Liver (tissue), 3 donors: ENCODE measurements at regions not wholly inside any gene's neighbourhood (a gene's known extent, or its start where the extent isn't known, plus 50 kb on each side); places are given as distances from the start of the nearest gene placed in this dataset.

Experiments
- EGR1 ChIP-seq, 2 donors: IDR thresholded peaks; 2 replicates each; pipeline ENCODE4 v1.6.1; 2016 to 2018; ENCODE audit warnings: antibody characterized with exemption in 2 of 2, low read depth in 2 of 2
- FOXA1 ChIP-seq: IDR thresholded peaks from 2 replicates; pipeline ENCODE4 v1.6.1; 2016; ENCODE audit warnings: antibody characterized with exemption
- HNF4A ChIP-seq, 2 donors: conservative IDR thresholded peaks; 2 replicates each; pipeline ENCODE4 v1.6.1; 2016; ENCODE audit warnings: antibody characterized with exemption in 2 of 2, mild to moderate bottlenecking in 2 of 2
- NR2F2 ChIP-seq: IDR thresholded peaks from 2 replicates; pipeline ENCODE4 v1.6.1; 2016; ENCODE audit warnings: antibody characterized with exemption
- RAD21 ChIP-seq, 2 donors: IDR thresholded peaks; 2 replicates each; pipeline ENCODE4 v1.6.1; 2016; ENCODE audit warnings: antibody characterized with exemption in 2 of 2, mild to moderate bottlenecking in 2 of 2
- YY1 ChIP-seq: IDR thresholded peaks from 2 replicates; pipeline ENCODE4 v1.6.1; 2016; ENCODE audit warnings: antibody characterized with exemption, mild to moderate bottlenecking
- TF ChIP-seq, protein P1 (sequence below): fragments of 150-350 bp; IDR thresholded peaks from 2 replicates; pipeline ENCODE4 v1.5.1; 2017; ENCODE audit warnings: improper control_type of control experiment, low read depth, low read length; ENCODE audit not compliant: missing input control
- TF ChIP-seq, protein P2 (sequence below): IDR thresholded peaks from 2 replicates; pipeline ENCODE4 v1.6.1; 2016; ENCODE audit warnings: antibody characterized with exemption
- TF ChIP-seq, protein P3 (sequence below): IDR thresholded peaks from 2 replicates; pipeline ENCODE4 v1.6.1; 2016; ENCODE audit warnings: antibody characterized with exemption, mild to moderate bottlenecking
- donor health status: healthy.
- donor health status: healthy.

GRCh38 chr15:38174691-38175090 is 77.9 kb upstream of the SPRED1 start:
- TF ChIP-seq, protein P1, sequence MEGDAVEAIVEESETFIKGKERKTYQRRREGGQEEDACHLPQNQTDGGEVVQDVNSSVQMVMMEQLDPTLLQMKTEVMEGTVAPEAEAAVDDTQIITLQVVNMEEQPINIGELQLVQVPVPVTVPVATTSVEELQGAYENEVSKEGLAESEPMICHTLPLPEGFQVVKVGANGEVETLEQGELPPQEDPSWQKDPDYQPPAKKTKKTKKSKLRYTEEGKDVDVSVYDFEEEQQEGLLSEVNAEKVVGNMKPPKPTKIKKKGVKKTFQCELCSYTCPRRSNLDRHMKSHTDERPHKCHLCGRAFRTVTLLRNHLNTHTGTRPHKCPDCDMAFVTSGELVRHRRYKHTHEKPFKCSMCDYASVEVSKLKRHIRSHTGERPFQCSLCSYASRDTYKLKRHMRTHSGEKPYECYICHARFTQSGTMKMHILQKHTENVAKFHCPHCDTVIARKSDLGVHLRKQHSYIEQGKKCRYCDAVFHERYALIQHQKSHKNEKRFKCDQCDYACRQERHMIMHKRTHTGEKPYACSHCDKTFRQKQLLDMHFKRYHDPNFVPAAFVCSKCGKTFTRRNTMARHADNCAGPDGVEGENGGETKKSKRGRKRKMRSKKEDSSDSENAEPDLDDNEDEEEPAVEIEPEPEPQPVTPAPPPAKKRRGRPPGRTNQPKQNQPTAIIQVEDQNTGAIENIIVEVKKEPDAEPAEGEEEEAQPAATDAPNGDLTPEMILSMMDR, result no peak
- TF ChIP-seq, protein P2, sequence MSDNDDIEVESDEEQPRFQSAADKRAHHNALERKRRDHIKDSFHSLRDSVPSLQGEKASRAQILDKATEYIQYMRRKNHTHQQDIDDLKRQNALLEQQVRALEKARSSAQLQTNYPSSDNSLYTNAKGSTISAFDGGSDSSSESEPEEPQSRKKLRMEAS, result no peak
- TF ChIP-seq, protein P3, sequence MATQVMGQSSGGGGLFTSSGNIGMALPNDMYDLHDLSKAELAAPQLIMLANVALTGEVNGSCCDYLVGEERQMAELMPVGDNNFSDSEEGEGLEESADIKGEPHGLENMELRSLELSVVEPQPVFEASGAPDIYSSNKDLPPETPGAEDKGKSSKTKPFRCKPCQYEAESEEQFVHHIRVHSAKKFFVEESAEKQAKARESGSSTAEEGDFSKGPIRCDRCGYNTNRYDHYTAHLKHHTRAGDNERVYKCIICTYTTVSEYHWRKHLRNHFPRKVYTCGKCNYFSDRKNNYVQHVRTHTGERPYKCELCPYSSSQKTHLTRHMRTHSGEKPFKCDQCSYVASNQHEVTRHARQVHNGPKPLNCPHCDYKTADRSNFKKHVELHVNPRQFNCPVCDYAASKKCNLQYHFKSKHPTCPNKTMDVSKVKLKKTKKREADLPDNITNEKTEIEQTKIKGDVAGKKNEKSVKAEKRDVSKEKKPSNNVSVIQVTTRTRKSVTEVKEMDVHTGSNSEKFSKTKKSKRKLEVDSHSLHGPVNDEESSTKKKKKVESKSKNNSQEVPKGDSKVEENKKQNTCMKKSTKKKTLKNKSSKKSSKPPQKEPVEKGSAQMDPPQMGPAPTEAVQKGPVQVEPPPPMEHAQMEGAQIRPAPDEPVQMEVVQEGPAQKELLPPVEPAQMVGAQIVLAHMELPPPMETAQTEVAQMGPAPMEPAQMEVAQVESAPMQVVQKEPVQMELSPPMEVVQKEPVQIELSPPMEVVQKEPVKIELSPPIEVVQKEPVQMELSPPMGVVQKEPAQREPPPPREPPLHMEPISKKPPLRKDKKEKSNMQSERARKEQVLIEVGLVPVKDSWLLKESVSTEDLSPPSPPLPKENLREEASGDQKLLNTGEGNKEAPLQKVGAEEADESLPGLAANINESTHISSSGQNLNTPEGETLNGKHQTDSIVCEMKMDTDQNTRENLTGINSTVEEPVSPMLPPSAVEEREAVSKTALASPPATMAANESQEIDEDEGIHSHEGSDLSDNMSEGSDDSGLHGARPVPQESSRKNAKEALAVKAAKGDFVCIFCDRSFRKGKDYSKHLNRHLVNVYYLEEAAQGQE, result no peak
- no peak for TF ChIP-seq HNF4A (conservative IDR thresholded peaks at IDR 0.05)
- no peak for TF ChIP-seq EGR1 (IDR thresholded peaks at IDR 0.05; ENCODE audit: low read depth in 2 of 2)
- no peak for TF ChIP-seq YY1
- no peak for TF ChIP-seq NR2F2
- TF ChIP-seq FOXA1, result no peak
- no peak for TF ChIP-seq RAD21 (IDR thresholded peaks at IDR 0.05)
